ENCODE measurements at regions not wholly inside any gene's neighbourhood (a gene's known extent, or its start where the extent isn't known, plus 50 kb on each side); places are given as distances from the start of the nearest gene placed in this dataset.

- no peak for TF ChIP-seq CTCF (IDR thresholded peaks at IDR 0.05; ENCODE audit: insufficient read depth, missing control alignments)
- FAIRE-seq = no peak
- DNase-seq (ENCODE audit: insufficient read length, low spot score) = no peak
These were observed 65.0 kb upstream of the DAP start for GRCh38 chr5:10825897-10826644.

GRCh38 chr5:10812218-10812617, 51.2 kb upstream of the DAP start:
- DNase-seq (ENCODE audit: insufficient read length, low spot score) = no peak
- TF ChIP-seq CTCF (IDR thresholded peaks at IDR 0.05; ENCODE audit: insufficient read depth, missing control alignments) = no peak
- no peak for FAIRE-seq
